GM18520 (cell line): ENCODE measurements at regions not wholly inside any gene's neighbourhood (a gene's known extent, or its start where the extent isn't known, plus 50 kb on each side); places are given as distances from the start of the nearest gene placed in this dataset.

ENCODE experiments used
- ATAC-seq: cut with Tn5 transposase; IDR thresholded peaks from one replicate; pipeline ENCODE4 v1.9.1; 2021; ENCODE audit not compliant: unreplicated experiment

- ATAC-seq = no peak
These were observed 158.1 kb upstream of the SLC39A10 start for GRCh38 chr2:195498839-195499490.

DNA sequence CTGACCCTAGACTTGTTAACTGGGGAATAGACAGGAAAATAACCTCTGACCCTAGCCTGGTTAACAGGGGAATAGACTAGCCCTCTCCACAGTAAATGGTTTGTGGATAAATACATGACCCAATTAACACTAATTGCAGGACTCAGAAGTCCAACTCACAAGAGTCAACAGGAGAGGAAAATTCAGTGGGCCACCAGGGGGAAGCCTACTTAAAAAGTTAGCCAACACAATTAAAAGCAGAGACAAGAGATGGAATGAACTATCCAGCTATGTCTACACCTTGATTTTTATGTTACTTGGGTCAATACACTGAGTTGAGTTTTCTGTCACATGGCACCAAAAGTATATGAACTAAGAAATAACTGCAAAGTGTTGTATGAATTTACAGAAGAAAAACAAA, 158.8 kb upstream of the SLC39A10 start:
- peak; percentile 71 for ATAC-seq

DNA sequence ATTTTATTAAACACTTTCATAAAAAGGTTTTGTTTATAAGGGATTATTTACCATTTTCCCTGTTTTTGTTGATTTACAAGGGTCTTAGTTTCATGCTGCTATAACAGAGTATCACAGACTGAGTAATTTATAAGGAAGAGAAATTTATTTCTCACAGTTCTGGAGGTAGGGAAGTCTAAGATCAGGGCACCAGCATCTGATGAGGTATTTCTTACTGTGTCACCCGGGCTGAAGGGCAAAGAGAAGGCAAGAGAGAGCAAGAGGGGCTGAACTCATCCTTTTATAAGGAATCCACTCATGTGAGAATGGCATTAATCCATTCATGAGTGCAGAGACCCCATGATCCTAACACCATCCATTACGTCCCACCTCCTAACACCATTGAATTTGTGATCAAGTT, 160.0 kb upstream of the SLC39A10 start:
- ATAC-seq = no peak

- no peak for ATAC-seq
These were observed 161.1 kb upstream of the SLC39A10 start for GRCh38 chr2:195495966-195496365.

DNA sequence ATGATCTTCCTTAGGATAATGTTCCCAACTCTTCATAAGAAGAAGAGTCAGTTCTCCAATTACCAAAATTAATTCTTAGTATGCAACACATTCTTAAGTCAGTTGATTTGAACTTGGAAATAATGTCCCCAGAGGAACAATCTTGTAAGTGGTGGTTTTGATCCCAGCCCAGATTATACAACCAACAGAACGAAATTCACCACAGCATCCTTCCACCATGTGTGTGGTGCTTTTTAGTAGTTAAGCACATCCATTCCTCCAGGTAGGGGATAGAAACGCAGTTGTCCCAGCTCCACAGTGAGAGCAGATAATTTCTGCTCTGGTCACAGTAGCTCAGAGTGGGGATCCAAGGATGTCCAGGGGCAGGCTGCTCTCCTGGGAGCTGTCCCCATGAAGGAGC, 161.7 kb upstream of the SLC39A10 start:
- no peak for ATAC-seq

DNA sequence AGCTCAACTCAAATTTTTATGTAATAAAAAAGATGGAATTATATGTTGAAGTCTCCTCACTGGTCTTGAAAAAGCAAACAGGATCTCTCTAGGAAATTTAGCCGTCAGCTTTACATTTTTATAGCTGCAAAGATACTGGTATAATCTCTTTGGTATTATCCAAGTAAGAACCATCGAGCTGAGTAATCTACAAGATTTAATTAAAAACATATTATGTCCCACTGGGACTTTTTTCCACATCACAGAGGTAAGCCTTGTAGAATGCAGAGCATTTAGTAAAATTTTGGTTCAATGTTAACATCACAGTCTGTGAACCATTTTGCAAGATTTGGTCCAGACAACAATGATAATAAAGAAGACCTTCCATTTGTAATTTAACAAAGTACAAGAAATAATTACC, 162.6 kb upstream of the SLC39A10 start:
- no peak for ATAC-seq

DNA sequence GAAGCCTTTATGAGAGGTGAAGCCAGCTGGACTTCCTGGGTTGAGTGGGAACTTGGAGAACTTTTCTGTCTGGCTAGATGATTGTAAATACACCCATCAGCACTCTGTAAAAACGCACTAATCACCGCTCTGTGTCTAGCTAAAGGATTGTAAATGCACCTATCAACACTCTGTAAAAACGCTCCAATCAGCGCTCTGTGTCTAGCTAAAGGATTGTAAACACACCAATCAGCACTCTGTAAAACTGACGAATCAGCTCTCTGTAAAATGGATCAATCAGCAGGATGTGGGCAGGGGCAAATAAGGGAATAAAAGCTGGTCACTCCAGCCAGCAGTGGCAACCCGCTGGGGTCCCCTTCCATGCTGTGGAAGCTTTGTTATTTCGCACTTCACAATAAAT, 163.6 kb upstream of the SLC39A10 start:
- ATAC-seq = no peak

GRCh38 chr2:195490319-195490718, 166.7 kb upstream of the SLC39A10 start:
- ATAC-seq = no peak

DNA sequence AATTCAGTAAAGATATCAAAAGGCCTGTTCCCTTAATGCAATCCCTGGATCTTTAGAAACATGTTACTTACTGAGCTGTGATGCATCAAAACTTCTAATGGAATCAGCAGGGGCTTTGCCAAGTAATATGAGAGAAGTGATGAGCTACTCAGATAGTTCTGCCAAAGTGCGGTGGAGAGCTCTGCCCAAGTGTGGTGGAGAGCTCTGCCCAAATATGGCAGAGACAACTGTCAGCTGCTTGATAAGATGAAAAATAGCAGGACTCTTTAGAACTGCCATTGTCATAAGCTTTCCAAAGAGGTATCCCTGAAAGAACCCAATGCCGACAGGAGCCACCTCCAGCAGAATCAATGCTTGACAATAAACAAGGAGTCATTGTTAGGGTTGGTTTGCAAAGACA, 167.9 kb upstream of the SLC39A10 start:
- no peak for ATAC-seq

DNA sequence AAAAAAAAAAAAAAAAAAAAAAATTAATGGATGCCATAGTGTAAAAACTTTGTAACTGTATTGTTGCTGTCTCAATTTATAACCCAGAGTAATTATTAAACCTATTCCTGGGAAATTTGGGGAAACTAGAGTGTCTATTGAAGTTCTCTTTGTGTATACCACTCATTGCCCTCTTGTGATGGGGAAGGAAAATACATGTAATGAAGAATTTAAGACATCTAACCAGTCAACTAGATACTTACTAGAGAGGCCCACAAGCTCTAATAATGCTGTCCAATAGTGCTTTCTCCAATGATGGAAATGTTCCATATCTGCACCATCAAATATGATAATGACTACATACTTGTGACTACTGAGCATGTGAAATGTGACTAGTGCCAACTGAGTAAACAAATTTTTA, 168.5 kb upstream of the SLC39A10 start:
- no peak for ATAC-seq

DNA sequence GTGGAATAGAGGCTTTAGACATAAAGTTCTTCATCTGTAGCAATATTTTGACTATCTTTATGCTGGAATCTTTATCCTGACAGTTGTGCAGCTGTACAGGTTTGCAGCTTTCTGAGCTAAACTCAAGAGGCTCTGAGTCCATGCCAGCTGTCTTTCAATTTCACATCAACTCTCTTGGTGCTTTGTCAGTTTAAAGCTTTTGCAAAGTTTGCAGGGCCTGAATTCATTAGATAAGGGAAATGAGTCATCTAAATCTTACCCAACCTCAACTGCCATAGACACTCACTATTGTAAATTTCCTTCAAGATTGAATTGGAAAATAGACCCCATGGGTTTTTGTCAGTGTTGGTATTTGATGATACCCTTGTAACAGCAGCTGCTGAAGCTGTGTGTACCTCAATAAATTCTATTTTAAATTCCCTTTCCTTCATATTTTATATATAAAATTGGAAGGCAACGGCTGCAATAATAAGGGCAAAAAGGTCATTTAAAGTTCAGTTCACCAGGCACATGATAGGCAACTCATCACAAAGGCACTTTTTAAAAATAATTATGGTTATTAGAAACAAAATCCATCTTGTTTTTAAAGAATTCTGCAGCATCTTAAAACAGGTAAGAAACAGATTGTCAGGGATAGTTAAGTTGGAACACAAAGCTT, 169.9 kb upstream of the SLC39A10 start:
- ATAC-seq = peak; percentile 66

DNA sequence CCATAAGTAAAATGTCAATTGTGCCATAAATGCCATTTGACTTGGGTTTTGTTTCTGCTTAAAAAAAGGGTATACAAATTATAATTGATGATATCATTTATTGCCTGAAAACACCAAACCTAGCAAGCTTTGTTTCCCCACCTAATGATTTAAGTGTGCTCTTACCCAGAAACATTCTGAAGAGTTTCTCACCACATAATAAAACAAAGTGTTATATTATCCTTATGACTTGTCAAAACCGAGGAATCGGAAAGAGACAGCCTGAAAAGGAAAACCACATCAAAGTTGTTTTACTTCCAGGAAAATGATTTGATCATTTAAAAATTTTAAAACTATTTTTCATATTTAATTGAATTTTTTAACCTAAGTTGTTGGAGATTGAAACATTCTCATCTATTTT, 170.5 kb upstream of the SLC39A10 start:
- ATAC-seq = no peak

- no peak for ATAC-seq
These were observed 175.0 kb upstream of the SLC39A10 start for GRCh38 chr2:195482010-195482409.

- ATAC-seq = no peak
These were observed 176.9 kb upstream of the SLC39A10 start for GRCh38 chr2:195480121-195480520.

DNA sequence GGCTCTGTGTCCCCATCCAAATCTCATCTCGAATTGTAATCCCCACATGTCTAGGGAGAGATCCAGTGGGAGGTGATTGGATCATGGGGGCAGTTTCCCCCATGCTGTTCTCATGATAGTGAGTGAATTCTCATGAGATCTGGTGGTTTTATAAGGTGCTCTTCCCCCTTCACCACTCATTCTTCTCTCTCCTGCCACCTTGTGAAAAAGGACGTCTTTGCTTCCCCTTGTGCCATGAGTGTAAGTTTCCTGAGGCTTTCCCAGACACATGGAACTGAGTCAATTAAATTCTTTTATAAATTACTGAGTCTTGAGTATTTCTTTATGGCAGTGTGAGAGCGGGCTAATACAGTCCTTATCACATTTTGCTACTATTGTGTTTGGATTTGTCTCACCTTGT, 177.6 kb upstream of the SLC39A10 start:
- ATAC-seq = no peak

DNA sequence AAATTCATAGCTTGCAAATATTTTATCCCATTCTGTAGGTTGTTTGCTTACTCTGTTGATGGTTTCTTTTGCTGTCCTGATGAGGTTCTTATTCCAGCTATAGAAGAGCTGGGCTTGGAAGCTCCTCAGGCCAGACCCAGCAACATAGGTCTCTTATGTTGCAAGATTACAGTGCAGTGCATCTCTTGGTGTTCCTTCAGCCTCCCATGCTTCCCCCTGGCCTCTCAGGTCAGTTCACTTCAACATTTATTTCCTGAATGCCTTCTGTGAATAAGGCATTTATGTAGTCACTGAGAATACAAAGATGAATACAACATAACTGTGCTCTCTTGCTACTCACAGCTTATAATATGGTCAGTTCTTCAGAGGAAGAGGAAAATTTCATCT, 179.0 kb upstream of the SLC39A10 start:
- ATAC-seq = no peak

- peak; percentile 77 for ATAC-seq
These were observed 179.6 kb upstream of the SLC39A10 start for GRCh38 chr2:195477248-195477995.

DNA sequence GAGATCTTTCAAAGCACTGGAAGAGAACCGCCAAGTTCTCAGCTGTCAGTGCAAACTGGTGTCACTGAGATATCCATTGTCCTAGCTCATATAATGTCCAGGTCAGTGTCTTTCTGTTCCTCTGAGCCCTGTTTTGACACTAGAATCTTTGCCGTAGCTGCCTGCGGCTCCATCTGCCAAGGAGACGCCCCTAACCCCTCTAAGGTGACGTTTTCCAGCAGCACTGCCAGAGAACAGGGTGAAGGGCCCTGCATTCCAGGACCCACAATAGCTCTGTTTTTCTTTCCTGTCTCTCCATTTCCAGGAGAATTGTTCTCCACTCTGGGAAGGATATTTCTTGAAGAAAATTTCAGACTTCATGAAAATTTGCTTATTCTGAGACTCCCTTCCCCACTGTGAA, 181.7 kb upstream of the SLC39A10 start:
- no peak for ATAC-seq

DNA sequence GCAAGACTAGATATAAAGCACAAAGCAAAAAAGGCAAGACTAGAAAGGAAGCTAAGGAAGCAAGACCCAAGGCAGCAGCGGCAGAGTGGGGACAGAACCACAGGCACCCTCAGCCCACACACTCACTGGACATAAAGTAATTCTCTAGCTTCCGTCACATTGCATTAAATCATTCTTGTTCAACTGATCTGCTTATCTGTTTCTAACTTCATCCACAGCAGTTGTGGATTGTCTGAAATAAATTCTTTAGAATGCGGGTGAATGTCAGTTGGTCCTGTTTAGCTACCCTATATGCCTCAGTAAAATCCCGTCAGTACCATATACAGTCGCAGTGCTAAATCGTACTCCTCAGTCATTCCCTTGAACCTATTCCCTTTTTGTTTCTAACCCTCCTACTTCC, 183.2 kb upstream of the SLC39A10 start:
- no peak for ATAC-seq

- ATAC-seq = no peak
These were observed 184.4 kb upstream of the SLC39A10 start for GRCh38 chr2:195472501-195473234.

DNA sequence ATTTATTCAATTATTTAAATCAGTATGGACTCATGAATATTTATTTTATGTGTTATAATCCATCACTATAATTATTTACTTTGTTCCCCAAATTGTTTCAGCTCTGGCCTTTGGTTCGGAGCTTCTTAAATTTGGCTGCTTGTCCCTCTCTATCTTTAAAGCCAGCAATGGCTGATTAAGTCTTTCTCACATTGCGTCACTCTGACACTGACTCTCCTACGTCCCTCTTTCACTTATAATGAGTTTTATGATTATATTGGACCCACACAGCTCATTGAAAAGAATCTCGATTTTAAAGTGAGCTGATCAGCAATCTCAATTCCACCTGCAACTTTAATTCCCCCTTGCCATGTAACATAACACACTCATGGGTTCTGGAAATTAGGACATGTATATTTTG, 185.2 kb upstream of the SLC39A10 start:
- no peak for ATAC-seq

- no peak for ATAC-seq
These were observed 185.9 kb upstream of the SLC39A10 start for GRCh38 chr2:195471163-195471562.
